ENCODE measurements at regions not wholly inside any gene's neighbourhood (a gene's known extent, or its start where the extent isn't known, plus 50 kb on each side); places are given as distances from the start of the nearest gene placed in this dataset.

DNA sequence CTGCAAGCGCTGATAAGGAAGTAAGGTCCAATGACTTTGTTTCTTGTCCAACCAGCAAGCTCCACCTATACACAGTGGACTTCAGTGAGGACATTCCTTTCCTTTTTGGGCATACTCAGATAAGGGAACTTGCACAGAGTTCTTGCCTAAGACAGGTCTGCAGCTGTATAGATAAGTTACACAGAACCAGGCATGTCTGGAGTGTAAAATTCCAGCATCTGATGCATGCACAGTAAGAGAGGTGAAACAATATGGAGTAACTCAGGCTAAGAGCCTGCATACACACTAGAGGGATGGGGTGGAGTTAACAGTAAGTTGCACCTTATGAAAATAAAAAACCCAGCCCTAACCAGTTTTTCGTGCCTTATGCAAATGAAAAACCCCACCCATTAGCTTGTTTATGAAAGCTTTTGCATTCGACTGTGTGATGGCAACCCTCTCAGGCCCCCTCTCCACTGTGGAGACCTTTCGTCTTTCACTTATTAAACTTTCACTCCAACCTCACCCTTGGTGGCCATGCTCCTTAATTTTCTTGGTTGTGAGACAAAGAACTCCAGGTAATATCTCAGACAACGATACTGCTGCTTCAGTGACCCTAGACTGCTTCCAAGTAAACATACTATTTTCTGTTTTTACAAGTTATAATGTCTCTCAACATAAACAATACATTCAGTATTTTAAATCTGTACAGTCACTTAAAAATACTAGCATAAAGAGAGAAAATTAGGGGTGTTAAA, 2859.0 kb upstream of the PCDH20 start:
- Histone ChIP-seq H3K4me3 (ENCODE audit: insufficient read depth, low read length) (no peak overlapping the region), H3K36me3 (ENCODE audit: insufficient read depth, low read length) (no peaks in the 10 kb centered on the region), H3K79me2 (ENCODE audit: insufficient read depth, low read length) (no peaks in the 10 kb centered on the region), H3K9me3 (ENCODE audit: low read depth, low read length) (no peaks in the 10 kb centered on the region), H2AFZ (ENCODE audit: low read length) (no peak overlapping the region), H3K27me3 (ENCODE audit: insufficient read depth, low read length) (no peaks in the 10 kb centered on the region), H3K4me1 (ENCODE audit: insufficient read depth, low read length) (no peaks in the 10 kb centered on the region), H4K20me1 (ENCODE audit: insufficient read depth, low read length) (no peaks in the 10 kb centered on the region), H3K4me2 (ENCODE audit: insufficient read depth, low read length) (no peak overlapping the region), H3K27ac (ENCODE audit: low read depth, low read length) (no peak overlapping the region)
- DNase-seq (ENCODE audit: insufficient read length, low spot score, missing footprints) = no peak
- TF ChIP-seq, protein P1, sequence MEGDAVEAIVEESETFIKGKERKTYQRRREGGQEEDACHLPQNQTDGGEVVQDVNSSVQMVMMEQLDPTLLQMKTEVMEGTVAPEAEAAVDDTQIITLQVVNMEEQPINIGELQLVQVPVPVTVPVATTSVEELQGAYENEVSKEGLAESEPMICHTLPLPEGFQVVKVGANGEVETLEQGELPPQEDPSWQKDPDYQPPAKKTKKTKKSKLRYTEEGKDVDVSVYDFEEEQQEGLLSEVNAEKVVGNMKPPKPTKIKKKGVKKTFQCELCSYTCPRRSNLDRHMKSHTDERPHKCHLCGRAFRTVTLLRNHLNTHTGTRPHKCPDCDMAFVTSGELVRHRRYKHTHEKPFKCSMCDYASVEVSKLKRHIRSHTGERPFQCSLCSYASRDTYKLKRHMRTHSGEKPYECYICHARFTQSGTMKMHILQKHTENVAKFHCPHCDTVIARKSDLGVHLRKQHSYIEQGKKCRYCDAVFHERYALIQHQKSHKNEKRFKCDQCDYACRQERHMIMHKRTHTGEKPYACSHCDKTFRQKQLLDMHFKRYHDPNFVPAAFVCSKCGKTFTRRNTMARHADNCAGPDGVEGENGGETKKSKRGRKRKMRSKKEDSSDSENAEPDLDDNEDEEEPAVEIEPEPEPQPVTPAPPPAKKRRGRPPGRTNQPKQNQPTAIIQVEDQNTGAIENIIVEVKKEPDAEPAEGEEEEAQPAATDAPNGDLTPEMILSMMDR (IDR thresholded peaks at IDR 0.05; ENCODE audit: extremely low read depth, low read depth, low read length) = no peak

DNA sequence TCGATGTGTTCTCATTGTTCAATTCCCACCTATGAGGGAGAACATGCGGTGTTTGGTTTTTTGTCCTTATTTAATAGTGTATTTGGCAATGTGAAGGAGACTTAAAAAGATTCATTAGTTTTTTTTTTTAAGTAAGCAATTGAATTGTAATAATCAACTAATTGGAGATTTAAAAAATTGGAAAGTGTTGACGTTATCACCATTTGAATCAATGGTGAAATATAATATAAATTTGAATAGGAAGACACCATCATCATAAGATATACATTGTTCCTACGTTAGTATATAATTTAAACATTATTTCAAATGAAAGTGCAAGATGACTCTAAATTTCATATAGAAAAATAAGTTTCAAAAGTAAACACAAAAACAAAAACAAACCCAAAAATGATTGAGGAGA, 2858.1 kb upstream of the PCDH20 start:
- no peaks in the 10 kb centered on the region for H3K27me3 ChIP-seq (ENCODE audit: insufficient read depth, low read length)
- DNase-seq (ENCODE audit: insufficient read length, low spot score, missing footprints) = no peak
- no peaks in the 10 kb centered on the region for H3K9me3 ChIP-seq (ENCODE audit: low read depth, low read length)
- TF ChIP-seq, protein P1 (IDR thresholded peaks at IDR 0.05; ENCODE audit: extremely low read depth, low read depth, low read length) = no peak
- no peak overlapping the region for H3K4me2 ChIP-seq (ENCODE audit: insufficient read depth, low read length)
- H3K4me1 ChIP-seq (ENCODE audit: insufficient read depth, low read length) = no peaks in the 10 kb centered on the region
- no peaks in the 10 kb centered on the region for H4K20me1 ChIP-seq (ENCODE audit: insufficient read depth, low read length)
- no peaks in the 10 kb centered on the region for H3K36me3 ChIP-seq (ENCODE audit: insufficient read depth, low read length)
- H3K79me2 ChIP-seq (ENCODE audit: insufficient read depth, low read length) = no peaks in the 10 kb centered on the region
- no peak overlapping the region for H2AFZ ChIP-seq (ENCODE audit: low read length)
- no peak overlapping the region for H3K4me3 ChIP-seq (ENCODE audit: insufficient read depth, low read length)
- no peak overlapping the region for H3K27ac ChIP-seq (ENCODE audit: low read depth, low read length)

DNA sequence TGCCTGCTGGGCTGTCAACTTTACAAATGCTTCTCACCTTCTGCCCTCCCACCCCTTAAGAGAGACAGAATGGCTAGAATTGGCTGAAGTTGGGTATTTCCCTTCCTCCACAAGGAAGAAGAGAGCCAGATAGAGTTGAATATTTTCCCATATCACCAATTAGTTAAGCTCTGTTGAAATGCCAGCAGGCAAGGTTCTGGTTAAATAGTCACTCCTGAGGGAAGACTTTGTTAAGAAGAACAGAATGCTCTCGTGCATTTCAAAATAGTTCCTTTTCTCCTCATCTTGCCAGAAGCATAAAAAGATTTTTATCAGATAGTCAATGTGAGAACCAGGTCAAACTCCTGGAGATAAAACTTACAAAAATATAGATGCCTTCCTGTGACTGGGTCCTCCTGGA, 2857.0 kb upstream of the PCDH20 start:
- H3K79me2 ChIP-seq (ENCODE audit: insufficient read depth, low read length) = no peaks in the 10 kb centered on the region
- TF ChIP-seq, protein P1 (IDR thresholded peaks at IDR 0.05; ENCODE audit: extremely low read depth, low read depth, low read length) = no peak
- H3K36me3 ChIP-seq (ENCODE audit: insufficient read depth, low read length) = no peaks in the 10 kb centered on the region
- H4K20me1 ChIP-seq (ENCODE audit: insufficient read depth, low read length) = no peaks in the 10 kb centered on the region
- H3K27me3 ChIP-seq (ENCODE audit: insufficient read depth, low read length) = no peaks in the 10 kb centered on the region
- no peak for DNase-seq (ENCODE audit: insufficient read length, low spot score, missing footprints)
- H2AFZ ChIP-seq (ENCODE audit: low read length) = no peak overlapping the region
- H3K4me2 ChIP-seq (ENCODE audit: insufficient read depth, low read length) = no peak overlapping the region
- H3K27ac ChIP-seq (ENCODE audit: low read depth, low read length) = no peak overlapping the region
- H3K4me3 ChIP-seq (ENCODE audit: insufficient read depth, low read length) = no peak overlapping the region
- H3K4me1 ChIP-seq (ENCODE audit: insufficient read depth, low read length) = no peaks in the 10 kb centered on the region
- H3K9me3 ChIP-seq (ENCODE audit: low read depth, low read length) = no peaks in the 10 kb centered on the region

DNA sequence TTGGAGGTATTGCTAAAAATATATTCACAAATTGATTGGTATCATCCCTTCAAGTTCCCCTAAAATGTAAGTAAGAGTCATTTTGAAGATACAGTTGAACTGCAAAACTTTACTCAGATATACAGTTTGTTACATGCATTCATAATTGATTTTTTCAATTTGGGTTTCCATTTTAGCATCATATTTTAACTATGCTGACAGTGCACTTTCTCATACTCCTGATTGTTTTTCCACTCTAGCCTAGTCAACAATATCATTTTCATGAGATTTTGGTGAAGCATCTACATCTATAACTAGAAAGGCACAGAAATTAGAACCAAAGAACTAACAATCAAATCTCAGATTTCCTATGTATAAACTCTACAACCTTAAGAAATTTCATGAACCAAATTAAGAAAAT, 2850.4 kb upstream of the PCDH20 start:
- TF ChIP-seq, protein P1 (IDR thresholded peaks at IDR 0.05; ENCODE audit: extremely low read depth, low read depth, low read length) = no peak
- no peak overlapping the region for H3K4me2 ChIP-seq (ENCODE audit: insufficient read depth, low read length)
- H3K4me3 ChIP-seq (ENCODE audit: insufficient read depth, low read length) = no peak overlapping the region
- H2AFZ ChIP-seq (ENCODE audit: low read length) = no peak overlapping the region
- DNase-seq (ENCODE audit: insufficient read length, low spot score, missing footprints) = no peak
- no peaks in the 10 kb centered on the region for H3K79me2 ChIP-seq (ENCODE audit: insufficient read depth, low read length)
- no peaks in the 10 kb centered on the region for H3K27me3 ChIP-seq (ENCODE audit: insufficient read depth, low read length)
- no peaks in the 10 kb centered on the region for H4K20me1 ChIP-seq (ENCODE audit: insufficient read depth, low read length)
- H3K9me3 ChIP-seq (ENCODE audit: low read depth, low read length) = no peaks in the 10 kb centered on the region
- H3K4me1 ChIP-seq (ENCODE audit: insufficient read depth, low read length) = no peaks in the 10 kb centered on the region
- no peak overlapping the region for H3K27ac ChIP-seq (ENCODE audit: low read depth, low read length)
- no peaks in the 10 kb centered on the region for H3K36me3 ChIP-seq (ENCODE audit: insufficient read depth, low read length)

Measured in osteoblast (primary cell).